Sciatic nerve (tissue), 2 donors: ENCODE measurements at regions not wholly inside any gene's neighbourhood (a gene's known extent, or its start where the extent isn't known, plus 50 kb on each side); places are given as distances from the start of the nearest gene placed in this dataset.

Source experiments
- ATAC-seq: fragments of 200-7000 bp; cut with Tn5 transposase; one replicate; pipeline ENCODE4 v1.9.1; 2020; ENCODE audit warnings: mild to moderate bottlenecking, moderate library complexity
- DNase-seq: peaks from one replicate; pipeline ENCODE4 v3.0.0-alpha.2; 2020; ENCODE audit warnings: low spot score
- intact Hi-C: fragments of 100-400 bp; cut with DNase I; formaldehyde crosslinking; loops from one replicate; pipeline ENCODE4 v1.14.2; 2022
- donor health status: DM: no; HTN: no; CAD: no.
- donor health status: DM: no; HTN: no; CAD: no.

DNA sequence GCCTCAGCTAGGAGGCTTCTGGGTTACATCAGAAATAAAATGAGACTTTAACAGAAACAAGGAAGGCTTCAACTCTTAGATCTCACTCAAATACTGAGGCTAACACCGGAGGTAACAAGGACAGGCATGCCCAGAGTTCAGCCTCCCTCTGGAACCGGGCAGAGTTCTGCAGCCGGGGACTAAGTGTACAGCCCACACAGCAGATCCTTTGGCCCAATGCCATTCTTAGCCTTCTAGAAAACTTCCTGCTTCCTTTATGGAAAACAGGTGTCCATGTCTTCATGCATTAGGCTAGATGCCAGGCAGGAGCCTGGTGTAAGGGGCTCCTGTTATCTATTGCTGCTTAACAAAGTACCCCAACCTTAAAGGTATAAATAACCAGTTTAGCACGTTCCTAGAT lies 369.7 kb downstream of the BCOR start:
- DNase-seq (no peak), ATAC-seq (no peak)
- intact Hi-C loops, result no loop called here

DNA sequence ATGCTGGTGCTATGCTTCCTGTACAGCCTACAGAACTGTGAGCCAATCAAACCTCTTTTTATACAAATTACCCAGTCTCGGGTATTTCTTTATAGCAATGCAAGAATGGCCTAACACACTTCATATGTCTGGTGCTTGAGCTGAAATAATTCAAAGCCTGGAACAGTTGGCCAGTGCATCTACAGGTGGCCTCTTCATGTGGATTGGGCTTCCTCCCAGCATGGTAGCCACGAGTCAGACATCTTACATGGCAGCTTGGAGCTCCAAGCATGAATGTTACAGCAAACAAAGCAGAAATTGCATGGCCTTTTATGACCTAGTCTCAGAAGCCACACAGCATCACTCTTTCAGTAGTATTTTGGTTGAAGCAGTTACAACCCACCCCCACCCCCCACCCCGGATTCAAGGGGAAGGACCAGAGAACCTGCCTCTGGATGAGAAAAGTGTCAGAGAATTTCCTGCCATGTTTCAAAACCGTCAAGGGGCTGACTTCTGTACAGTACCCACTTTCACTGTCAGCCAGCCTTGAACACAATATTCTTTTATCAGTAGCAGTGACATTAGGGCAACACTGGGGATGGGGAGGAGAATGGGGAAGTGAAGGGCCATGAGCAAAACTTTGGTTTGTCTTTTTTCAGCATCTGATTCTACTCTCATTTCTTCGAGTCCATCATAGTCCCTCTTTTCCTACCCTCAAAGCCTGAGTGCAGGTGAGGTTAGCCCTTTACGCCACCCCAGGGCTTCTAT lies 368.7 kb downstream of the BCOR start:
- intact Hi-C loops, result no loop called here
- ATAC-seq (no peak), DNase-seq (no peak)

DNA sequence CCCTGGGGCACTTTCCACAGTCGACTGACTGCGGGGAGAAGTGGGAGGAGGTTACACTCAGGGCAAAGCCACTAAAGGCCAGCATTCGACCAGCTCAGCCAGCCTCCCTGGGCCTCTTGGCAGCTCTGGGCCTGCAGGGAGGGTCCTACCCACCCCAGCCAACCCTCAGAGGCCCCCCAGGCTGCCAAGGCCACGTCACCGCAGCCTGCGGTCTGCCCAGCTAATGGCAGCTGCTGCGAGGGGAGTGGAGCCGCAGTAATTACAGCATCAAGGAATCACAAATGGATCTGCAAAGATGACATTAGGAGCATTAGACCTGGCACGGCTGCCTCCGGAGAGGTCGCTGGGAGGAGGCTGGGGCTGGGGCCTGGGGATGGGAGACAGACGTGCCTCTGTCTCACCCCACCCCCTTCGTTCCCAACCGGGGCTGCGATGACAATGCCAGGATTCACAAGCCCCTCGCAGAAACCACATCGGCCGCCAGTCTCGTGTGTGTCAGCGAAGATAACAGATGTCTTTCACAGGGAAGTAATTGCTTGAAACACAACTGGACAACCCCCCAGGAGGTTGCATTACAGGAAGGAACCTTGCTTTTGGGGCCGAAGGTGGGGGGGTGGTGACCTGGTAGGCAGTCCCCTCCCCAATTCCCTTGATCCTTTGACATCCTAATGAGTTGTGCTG lies 367.6 kb downstream of the BCOR start:
- intact Hi-C loops, result no loop called here
- DNase-seq (no peak), ATAC-seq (no peak)

DNA sequence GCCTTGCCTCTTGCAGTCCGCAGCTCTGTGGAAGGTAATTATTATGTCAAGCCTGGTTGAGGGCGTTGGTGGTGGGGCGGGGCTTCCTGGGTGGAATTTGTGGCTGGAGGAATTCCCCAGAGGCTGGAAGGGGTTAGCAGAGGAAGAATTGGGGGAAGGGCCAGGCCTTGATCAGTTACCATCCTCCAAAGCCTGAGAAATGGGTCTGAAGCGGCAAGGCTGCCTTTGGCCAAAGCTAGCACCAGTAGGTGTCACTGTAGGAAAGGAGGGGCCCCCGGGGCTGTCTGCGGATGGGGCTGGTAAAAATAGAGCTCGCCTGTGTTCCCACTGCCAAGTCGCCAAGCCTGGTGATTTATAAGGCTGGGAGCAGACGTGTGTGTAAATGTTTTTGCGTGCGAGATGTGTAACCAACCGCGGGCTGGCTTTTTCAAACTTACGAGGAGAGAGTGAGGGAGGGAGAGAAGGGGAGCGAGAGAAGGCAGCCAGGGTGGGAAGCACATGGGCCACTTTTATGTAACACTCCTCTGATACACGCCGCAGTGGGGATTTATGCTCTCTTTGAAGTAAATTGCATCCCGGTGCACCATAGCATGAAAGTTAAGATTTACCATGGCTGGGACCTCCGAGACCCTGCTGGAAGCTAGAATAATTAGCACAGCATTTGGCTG lies 367.0 kb downstream of the BCOR start:
- intact Hi-C loops, result no loop called here
- peak; percentile 76 for DNase-seq
- peak; percentile 79 for ATAC-seq

DNA sequence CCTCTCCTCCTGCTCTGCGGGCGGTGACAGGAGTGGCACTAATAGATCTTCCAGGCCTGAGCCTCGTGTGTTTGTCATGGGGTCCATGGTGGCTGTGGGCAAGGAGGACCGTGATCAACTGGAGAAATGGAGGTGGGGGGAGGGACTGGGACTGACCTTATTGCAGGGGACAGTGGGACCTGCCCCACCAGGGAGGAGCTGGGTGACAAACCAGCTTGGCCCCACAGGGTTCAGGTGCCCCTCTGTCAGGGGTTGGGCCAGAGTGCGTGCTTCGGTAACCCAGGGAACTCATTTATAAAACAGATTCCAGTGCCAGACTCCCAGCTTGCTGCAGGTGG lies 366.5 kb downstream of the BCOR start:
- intact Hi-C loops, result no loop called here
- ATAC-seq (no peak), DNase-seq (no peak)

DNA sequence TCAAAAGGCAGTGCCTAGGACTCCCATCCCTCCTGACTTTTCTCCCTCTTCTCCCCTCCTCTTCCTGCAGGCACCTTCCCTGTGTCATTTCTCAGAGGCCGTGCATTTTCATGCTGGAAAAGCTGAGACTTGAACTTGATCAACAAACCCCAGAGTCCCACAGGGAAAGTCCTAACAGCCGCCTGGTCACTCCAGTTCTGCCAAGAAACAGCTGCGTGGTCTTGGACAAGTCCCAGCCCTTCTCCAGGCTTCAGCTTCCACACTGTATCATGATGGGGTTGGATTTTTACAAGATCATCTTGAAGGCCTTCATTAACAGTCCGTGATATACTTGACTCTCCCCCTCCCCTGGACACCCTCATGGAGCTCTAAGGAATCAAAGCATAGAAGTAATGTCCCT lies 366.0 kb downstream of the BCOR start:
- intact Hi-C loops, result no loop called here
- ATAC-seq, result no peak
- DNase-seq, result no peak

DNA sequence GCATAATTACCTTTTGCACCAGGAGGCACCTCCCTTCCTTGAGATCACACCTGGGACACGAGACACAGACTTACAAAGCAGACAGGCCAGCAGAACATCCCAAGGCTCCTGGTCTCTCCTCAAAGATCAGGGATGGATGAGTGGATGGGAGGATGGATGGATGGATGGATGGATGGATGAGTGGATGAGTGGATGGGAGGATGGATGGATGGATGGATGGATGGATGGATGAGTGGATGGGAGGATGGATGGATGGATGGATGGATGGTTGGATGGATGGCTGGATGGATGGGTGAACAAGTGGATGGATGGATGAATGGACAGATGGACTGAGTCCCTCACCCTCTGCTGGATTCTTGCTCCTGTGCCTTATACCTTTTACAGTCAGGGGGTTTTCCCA lies 364.0 kb downstream of the BCOR start:
- intact Hi-C loops, result no loop called here
- no peak for ATAC-seq
- DNase-seq, result no peak

DNA sequence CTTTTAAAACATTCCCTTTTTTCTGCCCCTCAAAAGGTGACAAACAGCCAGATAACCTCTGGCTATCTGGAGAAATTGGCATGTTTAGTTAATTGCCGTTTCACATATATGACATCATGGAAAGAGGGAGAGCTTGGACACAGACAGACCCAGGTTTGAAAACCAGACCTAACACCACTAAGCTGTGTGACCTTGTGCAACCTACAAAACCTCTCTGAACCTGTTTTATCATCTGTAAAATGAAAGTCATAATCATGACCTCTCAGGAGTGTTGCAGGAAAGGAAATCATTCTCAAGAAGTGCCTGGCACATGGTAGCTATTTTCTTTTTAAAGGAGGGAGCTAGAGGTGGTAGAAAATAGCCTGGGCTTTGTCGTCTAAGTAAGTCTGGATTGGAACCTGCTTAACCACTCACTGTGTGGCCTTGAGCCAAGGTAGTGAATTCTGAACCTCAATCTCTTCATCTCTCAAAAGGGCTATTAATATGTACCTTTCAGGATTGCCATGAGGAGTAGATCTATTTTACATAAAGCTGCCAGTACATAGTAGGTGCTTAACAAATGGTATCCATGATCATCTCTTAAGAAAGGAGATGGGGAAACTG lies 363.5 kb downstream of the BCOR start:
- ATAC-seq (no peak), DNase-seq (no peak)
- intact Hi-C loops, result no loop called here

DNA sequence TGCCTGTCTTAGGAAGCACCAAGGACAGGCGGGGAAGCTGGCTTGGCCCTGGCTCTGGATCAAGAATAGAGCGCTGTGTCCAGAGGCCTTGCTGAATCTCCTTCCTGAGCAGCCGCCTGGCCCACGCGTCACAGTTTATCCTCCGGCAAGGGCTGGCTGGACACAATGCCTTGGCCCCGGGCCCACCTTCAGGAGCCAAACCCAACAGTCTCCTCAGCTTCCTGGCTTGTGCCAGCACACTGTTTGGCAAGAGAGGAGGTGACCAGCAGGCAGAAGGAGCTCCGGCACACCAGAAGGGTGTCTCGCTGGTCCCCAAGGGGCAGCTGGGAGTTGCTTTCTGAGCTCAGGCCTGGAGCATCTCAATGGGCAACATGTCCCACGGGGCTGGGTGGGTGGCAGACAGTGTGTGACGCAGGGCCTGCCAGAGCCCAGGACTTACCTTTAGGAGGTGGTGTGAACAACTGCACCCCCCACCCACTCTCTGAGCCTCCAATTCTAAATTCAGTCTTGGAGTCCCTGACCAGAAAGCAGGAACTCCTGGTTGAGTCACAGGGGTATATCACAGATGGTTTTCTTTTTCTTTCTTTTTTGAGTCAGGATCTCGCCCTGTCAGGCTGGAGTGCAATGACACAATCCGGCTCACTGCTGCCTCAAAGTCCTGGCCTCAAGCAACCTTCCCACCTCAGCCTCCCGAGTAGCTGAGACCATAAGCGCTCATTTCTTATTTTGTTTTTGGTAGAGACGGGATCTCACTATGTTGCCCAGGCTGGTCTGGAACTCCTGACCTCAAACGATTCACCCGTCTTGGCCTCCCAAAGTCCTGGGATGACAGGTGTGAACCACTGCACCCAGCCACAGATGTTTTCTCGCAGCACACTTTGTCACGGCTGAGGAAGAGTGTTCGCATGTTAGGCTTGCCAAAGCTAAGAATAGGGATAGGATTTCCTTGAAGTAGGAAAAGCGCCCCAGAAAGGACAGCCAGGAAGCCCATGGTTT lies 361.2 kb downstream of the BCOR start:
- intact Hi-C loops, result no loop called here
- peak; percentile 90 for ATAC-seq
- DNase-seq, result peak; percentile 73

DNA sequence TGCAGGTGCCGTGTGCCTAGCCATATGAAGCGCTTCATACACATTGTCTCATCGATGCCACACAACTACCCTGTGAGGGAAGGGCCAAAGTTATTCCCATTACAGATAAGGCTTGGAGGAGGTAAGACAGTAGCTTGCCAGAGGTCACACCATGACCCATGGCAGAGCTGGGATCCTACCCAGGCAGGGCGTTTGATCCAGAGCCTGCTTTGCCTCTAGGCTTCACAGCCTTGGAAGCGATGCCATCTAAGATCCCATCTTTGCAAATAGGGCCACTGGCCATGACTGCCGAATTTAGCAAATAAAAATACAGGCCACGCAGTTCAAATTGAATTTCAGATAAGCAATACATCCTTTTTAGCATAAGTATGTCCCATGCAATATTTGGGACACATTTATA lies 358.2 kb downstream of the BCOR start:
- ATAC-seq (no peak), DNase-seq (no peak)
- intact Hi-C loops, result no loop called here

DNA sequence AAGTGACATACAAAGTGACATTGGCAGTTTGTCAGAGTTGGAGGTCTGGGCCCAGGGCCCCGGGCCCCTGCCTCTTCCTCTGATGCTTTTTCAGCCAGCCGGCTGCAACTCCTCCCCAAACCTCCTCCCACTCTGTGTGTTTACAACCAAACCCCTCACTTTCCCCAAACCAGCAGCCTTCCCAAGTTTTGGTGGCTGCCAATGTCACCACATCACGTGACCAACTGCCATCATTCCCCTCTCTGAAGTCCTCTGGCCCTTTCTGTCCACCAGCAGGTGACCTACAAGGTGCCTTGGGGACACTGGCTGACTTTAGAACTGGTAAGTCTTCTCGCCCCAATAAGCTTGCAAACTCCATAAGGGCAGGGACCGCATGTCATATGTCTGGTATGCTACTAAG lies 357.7 kb downstream of the BCOR start:
- intact Hi-C loops, result no loop called here
- no peak for ATAC-seq
- no peak for DNase-seq

DNA sequence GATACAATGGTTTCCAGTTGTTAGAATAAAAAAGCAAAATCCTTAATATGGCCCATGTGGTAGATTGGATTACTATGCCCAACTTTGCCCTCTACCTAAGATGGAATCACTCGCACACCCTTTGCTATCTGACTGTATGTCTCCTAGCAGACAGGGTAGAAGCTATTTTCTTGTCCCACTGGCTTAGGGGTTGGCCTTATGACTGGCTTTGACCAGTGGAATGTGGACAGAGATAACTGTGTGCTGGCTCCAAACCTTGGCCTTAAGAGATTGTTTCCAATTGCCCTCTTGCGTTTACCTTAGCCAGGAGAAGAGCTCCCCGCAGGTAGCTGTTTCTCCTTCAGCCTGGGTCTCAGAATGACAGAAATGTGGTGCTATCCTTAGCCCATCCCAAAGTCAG lies 355.9 kb downstream of the BCOR start:
- ATAC-seq (no peak), DNase-seq (no peak)
- intact Hi-C loops, result no loop called here

DNA sequence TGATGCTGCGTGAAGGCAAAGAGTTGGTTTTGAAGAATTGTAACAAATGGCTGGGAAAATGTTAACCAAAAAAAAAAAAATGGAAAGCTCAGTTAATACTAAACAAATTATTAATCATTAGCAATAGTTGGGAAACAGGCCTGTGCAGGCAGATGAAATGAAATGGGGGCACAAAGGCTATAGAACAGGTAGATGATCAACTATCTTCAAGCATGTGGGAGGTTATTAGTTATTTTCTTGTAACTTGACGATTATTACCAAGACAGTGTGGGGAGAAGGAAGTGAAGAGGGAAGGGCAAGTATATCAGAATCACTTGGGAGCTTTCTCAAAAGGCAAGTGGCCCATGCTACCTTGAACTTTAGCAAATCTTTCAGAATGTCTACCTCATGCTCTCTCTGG lies 351.9 kb downstream of the BCOR start:
- ATAC-seq, result no peak
- intact Hi-C loops, result loop anchor here (2.0 kb wide), 1 partner anchor 39 kb away; no protein-coding TSS in a partner anchor

DNA sequence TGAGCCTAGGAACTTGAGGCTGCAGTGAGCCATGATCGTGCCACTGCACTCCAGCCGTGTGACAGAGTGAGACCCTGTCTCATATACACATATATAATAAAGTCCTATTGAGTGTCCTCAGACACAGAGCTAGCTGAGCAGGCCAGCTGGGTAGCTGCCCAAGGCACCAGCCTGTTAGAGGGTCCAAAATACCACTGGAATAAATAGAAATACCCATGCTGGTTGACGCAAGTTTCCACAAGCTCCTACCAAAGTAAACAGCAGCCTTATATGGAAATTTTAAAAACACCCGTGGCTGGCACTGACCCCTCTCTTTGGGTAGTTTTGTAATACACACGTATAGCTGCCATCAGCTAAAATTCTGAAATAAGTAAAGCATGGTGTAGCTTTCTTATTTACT lies 348.6 kb downstream of the BCOR start:
- intact Hi-C loops, result no loop called here
- DNase-seq, result no peak
- ATAC-seq, result peak; percentile 56

More for the DNA sequence above, 351.9 kb downstream of the BCOR start:
- no peak for DNase-seq

DNA sequence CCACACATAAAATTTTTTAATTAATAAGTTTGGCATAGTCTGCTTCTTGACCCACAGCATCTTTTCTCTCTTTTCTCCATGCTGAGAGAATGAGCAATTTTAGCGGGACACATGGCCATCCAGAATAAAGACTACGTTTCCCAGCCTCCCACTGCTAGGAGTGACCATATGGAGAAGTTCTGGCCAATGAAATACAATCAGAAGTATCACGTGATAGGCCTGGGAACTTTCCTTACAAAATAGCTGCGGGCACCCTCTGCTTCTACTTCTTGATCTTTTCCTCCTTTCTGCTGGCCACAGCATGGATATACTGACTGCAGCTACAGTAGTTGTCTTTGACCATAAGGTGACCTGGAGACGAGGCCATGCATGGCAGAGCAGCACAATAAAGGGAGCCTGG lies 348.0 kb downstream of the BCOR start:
- ATAC-seq (no peak), DNase-seq (no peak)
- intact Hi-C loops, result no loop called here

DNA sequence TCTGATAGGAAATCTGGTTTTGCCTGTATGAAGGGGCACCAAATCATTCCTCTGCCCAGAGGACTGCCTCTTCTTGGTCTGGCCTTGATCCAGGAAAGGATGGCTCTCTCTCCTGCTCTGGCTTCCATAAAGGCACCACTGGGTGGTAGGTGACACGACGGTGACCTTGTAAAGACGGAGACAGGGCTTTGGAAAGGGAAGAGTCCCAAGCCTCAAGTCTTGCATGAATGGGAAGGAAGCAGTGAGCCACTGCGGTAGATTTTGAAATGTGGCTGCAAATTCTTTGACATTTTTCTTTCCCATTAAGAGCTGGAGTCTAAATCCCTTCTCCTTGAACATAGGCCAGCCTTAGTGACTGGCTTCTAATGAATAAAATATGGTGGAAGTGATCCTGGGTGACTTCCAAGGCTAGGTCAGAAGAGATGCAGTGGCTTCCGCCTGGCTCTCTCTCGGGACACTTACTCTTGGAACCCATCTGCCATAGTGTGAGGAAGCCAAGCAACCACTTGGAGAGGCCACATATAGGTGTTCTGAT lies 347.4 kb downstream of the BCOR start:
- intact Hi-C loops, result no loop called here
- DNase-seq, result no peak
- ATAC-seq, result no peak

DNA sequence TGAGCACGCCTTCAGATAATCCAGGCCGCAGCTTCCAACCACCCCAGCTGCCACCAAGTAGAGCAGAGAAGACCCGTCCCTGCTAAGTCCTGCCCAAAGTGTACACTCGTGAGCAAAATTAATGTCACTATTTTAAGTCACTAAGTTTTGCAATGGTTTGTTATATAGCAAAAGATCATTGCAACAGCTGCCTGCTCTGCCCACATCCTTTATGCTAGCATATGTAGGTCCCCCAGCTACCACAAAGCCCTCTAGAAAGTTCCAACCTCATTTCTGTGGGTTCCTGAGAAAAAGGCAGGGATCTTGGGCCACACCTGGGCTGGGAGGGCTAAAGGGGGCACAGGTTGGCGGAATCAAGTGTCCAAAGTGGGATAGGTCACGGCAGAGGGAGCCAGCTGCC lies 346.9 kb downstream of the BCOR start:
- DNase-seq (no peak), ATAC-seq (no peak)
- intact Hi-C loops, result no loop called here

DNA sequence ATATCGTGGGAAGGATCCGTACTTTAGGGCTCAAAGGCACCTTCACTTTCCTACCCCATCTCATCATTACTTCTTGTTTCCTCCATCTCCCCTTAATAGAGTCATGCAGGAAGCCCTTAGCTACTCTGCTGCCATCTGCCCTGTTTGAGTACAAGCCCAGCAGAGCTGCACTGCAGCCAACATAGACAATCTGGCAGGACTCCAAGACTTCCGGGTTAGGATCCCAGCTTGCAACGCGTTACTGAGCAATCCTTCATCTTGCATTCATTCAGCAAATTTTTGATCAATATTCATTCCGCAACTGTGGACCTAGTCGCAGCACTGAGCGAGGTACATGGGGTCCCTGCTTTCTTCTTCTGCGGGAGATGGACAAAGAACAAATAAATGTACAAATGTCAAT lies 344.9 kb downstream of the BCOR start:
- intact Hi-C loops, result no loop called here
- ATAC-seq (peak; percentile 34), DNase-seq (no peak)
